ENCODE measurements at regions not wholly inside any gene's neighbourhood (a gene's known extent, or its start where the extent isn't known, plus 50 kb on each side); places are given as distances from the start of the nearest gene placed in this dataset.

GRCh38 chr22:48099251-48099650, 1336.8 kb downstream of the TBC1D22A start:
- TF ChIP-seq POLR2A (IDR thresholded peaks at IDR 0.05; ENCODE audit: low read depth, low read length), result no peak
- TF ChIP-seq TAF1 (IDR thresholded peaks at IDR 0.05; ENCODE audit: low read depth, low read length), result no peak
- TF ChIP-seq POLR2AphosphoS5 (IDR thresholded peaks at IDR 0.05; ENCODE audit: low read depth, low read length), result no peak
- no peak for TF ChIP-seq SPI1 (IDR thresholded peaks at IDR 0.05; ENCODE audit: low read depth, low read length)
- TF ChIP-seq PAX5 (IDR thresholded peaks at IDR 0.05; ENCODE audit: insufficient read depth, low read length, severe bottlenecking), result no peak
- TF ChIP-seq POU2F2 (IDR thresholded peaks at IDR 0.05; ENCODE audit: low read depth, low read length), result no peak

All from GM12891 (cell line).